HEK293 (cell line): ENCODE measurements at regions not wholly inside any gene's neighbourhood (a gene's known extent, or its start where the extent isn't known, plus 50 kb on each side); places are given as distances from the start of the nearest gene placed in this dataset.
A peak's percentile ranks its signal among the peaks of the same experiment; 100 is the strongest.

Experiments
- CTCF ChIA-PET: fragments of 350-600 bp; formaldehyde crosslinking; extraction: SDS; loops from one replicate; lab custom pipeline; 2021; ENCODE audit warnings: antibody characterized with exemption; lab: Yijun Ruan, JAX
- POLR2A ChIA-PET: fragments of 300-600 bp; formaldehyde crosslinking; extraction: SDS; loops from one replicate; lab custom pipeline; 2020; ENCODE audit warnings: antibody characterized with exemption, inconsistent platforms; lab: Yijun Ruan, JAX
- H3K27ac ChIP-seq: fragments of 200-500 bp; sonication (Bioruptor generic); 2 replicates; pipeline ENCODE4 v1.5.1; 2014; ENCODE audit warnings: low read depth, low read length, control low read depth, inconsistent platforms; ENCODE audit errors: extremely low read depth
- H3K36me3 ChIP-seq, 2 experiments: fragments of 200-500 bp in 1 of 2; sonication (Bioruptor generic) in 1 of 2; 1 replicate in 1 of 2; 2 replicates in 1 of 2; pipeline ENCODE4 v1.5.1; 2014 to 2017; ENCODE audit warnings: inconsistent platforms in 2 of 2, low read length in 2 of 2; ENCODE audit not compliant: control insufficient read depth in 2 of 2, insufficient read depth in 1 of 2
- H3K4me1 ChIP-seq: fragments of 200-500 bp; sonication (Bioruptor generic); 2 replicates; pipeline ENCODE4 v1.5.1; 2014; ENCODE audit warnings: mild to moderate bottlenecking, low read length, inconsistent platforms; ENCODE audit not compliant: control insufficient read depth, insufficient read depth
- H3K4me3 ChIP-seq: 2 replicates; pipeline ENCODE4 v1.5.1; 2011; ENCODE audit warnings: low read depth, mild to moderate bottlenecking, control low read depth, low read length, moderate library complexity
- H3K9me3 ChIP-seq: fragments of 200-500 bp; sonication (Bioruptor generic); 2 replicates; pipeline ENCODE4 v1.5.1; 2014; ENCODE audit warnings: low read depth, low read length, inconsistent platforms; ENCODE audit not compliant: control insufficient read depth, insufficient read depth
- FEZF1 ChIP-seq: fragments of 450-650 bp; formaldehyde crosslinking; IDR thresholded peaks from 2 replicates; pipeline ENCODE4 v1.5.1; 2016; ENCODE audit warnings: missing biosample characterization, missing genetic modification characterization
- SCRT1 ChIP-seq: fragments of 450-650 bp; formaldehyde crosslinking; IDR thresholded peaks from 2 replicates; pipeline ENCODE4 v1.5.1; 2016; ENCODE audit warnings: missing biosample characterization, missing genetic modification characterization, borderline replicate concordance
- ZNF16 ChIP-seq: fragments of 450-650 bp; formaldehyde crosslinking; IDR thresholded peaks from 2 replicates; pipeline ENCODE4 v1.5.1; 2016; ENCODE audit warnings: low read depth, missing biosample characterization, missing genetic modification characterization
- ZNF19 ChIP-seq: fragments of 450-650 bp; formaldehyde crosslinking; IDR thresholded peaks from 2 replicates; pipeline ENCODE4; 2016; ENCODE audit warnings: missing biosample characterization, missing genetic modification characterization, low read depth
- ZNF549 ChIP-seq: fragments of 450-650 bp; IDR thresholded peaks from 2 replicates; pipeline ENCODE4 v1.5.1; 2018; ENCODE audit warnings: missing biosample characterization, missing genetic modification characterization, mild to moderate bottlenecking, inconsistent platforms, moderate library complexity
- ZNF555 ChIP-seq: fragments of 450-650 bp; formaldehyde crosslinking; conservative IDR thresholded peaks from 2 replicates; pipeline ENCODE4 v1.5.1; 2017; ENCODE audit warnings: missing biosample characterization, mild to moderate bottlenecking, missing genetic modification characterization, inconsistent platforms
- ZNF654 ChIP-seq: fragments of 450-650 bp; formaldehyde crosslinking; IDR thresholded peaks from 2 replicates; pipeline ENCODE4 v1.5.1; 2016; ENCODE audit warnings: low read depth, missing biosample characterization, missing genetic modification characterization
- TF ChIP-seq, protein P1 (sequence below): fragments of 450-650 bp; formaldehyde crosslinking; IDR thresholded peaks from 2 replicates; pipeline ENCODE4 v1.5.1; 2016; ENCODE audit warnings: missing biosample characterization, missing genetic modification characterization
- TF ChIP-seq, protein P2 (sequence below): fragments of 450-650 bp; formaldehyde crosslinking; IDR thresholded peaks from 2 replicates; pipeline ENCODE4 v1.5.1; 2016; ENCODE audit warnings: missing biosample characterization, missing genetic modification characterization, low read depth

GRCh38 chr10:37434091-37434490 is 308.7 kb downstream of the ANKRD30A start:
- CTCF ChIA-PET, result interaction anchor here (1.1 to 4.9 kb wide), 4 partner anchors 55 to 320 kb away, joined by 4 to 32 read pairs (median 8); no protein-coding TSS in a partner anchor
- H3K36me3 ChIP-seq, result no peaks in the 10 kb centered on the region
- H3K4me3 ChIP-seq, result no peak overlapping the region
- H3K4me1 ChIP-seq, result no peaks in the 10 kb centered on the region
- TF ChIP-seq ZNF16 (tag by site-specific recombination) (no peak), ZNF19 (tag by site-specific recombination) (no peak), SCRT1 (tag by site-specific recombination) (no peak), ZNF654 (tag by site-specific recombination) (peak; percentile 26), FEZF1 (tag by site-specific recombination) (no peak), ZNF549 (tag by site-specific recombination) (no peak), ZNF555 (no peak)
- TF ChIP-seq, protein P1, sequence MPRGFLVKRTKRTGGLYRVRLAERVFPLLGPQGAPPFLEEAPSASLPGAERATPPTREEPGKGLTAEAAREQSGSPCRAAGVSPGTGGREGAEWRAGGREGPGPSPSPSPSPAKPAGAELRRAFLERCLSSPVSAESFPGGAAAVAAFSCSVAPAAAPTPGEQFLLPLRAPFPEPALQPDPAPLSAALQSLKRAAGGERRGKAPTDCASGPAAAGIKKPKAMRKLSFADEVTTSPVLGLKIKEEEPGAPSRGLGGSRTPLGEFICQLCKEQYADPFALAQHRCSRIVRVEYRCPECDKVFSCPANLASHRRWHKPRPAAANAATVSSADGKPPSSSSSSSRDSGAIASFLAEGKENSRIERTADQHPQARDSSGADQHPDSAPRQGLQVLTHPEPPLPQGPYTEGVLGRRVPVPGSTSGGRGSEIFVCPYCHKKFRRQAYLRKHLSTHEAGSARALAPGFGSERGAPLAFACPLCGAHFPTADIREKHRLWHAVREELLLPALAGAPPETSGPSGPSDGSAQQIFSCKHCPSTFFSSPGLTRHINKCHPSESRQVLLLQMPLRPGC (tag by site-specific recombination), result no peak
- TF ChIP-seq, protein P2, sequence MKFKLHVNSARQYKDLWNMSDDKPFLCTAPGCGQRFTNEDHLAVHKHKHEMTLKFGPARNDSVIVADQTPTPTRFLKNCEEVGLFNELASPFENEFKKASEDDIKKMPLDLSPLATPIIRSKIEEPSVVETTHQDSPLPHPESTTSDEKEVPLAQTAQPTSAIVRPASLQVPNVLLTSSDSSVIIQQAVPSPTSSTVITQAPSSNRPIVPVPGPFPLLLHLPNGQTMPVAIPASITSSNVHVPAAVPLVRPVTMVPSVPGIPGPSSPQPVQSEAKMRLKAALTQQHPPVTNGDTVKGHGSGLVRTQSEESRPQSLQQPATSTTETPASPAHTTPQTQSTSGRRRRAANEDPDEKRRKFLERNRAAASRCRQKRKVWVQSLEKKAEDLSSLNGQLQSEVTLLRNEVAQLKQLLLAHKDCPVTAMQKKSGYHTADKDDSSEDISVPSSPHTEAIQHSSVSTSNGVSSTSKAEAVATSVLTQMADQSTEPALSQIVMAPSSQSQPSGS (tag by site-specific recombination), result no peak
- TF ChIP-seq, all 188 proteins: peak for 1
- Histone ChIP-seq H3K27ac (no peak overlapping the region), H3K9me3 (no peaks in the 10 kb centered on the region)
- POLR2A ChIA-PET, result no interaction called here
